ENCODE measurements at regions not wholly inside any gene's neighbourhood (a gene's known extent, or its start where the extent isn't known, plus 50 kb on each side); places are given as distances from the start of the nearest gene placed in this dataset.
"Not testable (repeated sequence)": the region's sequence is repeated elsewhere in the genome, so short reads cannot be mapped to it uniquely, and the experiment has no call there.

- Mint-ChIP-seq H3K27ac (no peak overlapping the region), H3K9me3 (peaks cover 3 to 10% (median 6%) of the 10 kb centered on the region in 3 donors), H3K36me3 (no peaks in the 10 kb centered on the region), H3K4me3 (no peak overlapping the region), H3K4me1 (no peaks in the 10 kb centered on the region), H3K27me3 (no peaks in the 10 kb centered on the region)
- ChIA-PET POLR2A (no interaction called here), CTCF (no interaction called here)
- H3K27ac ChIP-seq (ENCODE audit: low read length): no peak overlapping the region
- H3K27me3 ChIP-seq (replicated peaks in 1 of 2; ENCODE audit: control insufficient read depth in 2 of 2, extremely low read depth in 1 of 2, insufficient read depth in 2 of 2, low read length in 1 of 2): no peaks in the 10 kb centered on the region
- no peak overlapping the region for H3K4me3 ChIP-seq (ENCODE audit: control insufficient read depth in 1 of 2, extremely low read depth in 1 of 2, low read length in 1 of 2)
- DNase-seq (no peak), ATAC-seq (replicated peaks in 1 of 4) (no peak)
- no peaks in the 10 kb centered on the region for H3K9me3 ChIP-seq
- H3K36me3 ChIP-seq (ENCODE audit: control insufficient read depth in 2 of 2, extremely low read depth in 1 of 2, insufficient read depth in 1 of 2, low read length in 1 of 2): no peaks in the 10 kb centered on the region
- no peaks in the 10 kb centered on the region for H3K4me1 ChIP-seq (ENCODE audit: control insufficient read depth in 1 of 2, extremely low read depth in 1 of 2, insufficient read depth in 2 of 2, low read length in 2 of 2)
Observed at GRCh38 chr4:34289962-34290361, 1954.4 kb downstream of the ARAP2 start.

- ATAC-seq (replicated peaks in 1 of 4) (no peak), DNase-seq (no peak)
- POLR2A ChIA-PET: no interaction called here
- Mint-ChIP-seq H3K9me3 (peaks cover 6 to 19% (median 6%) of the 10 kb centered on the region in 3 donors), H3K4me3 (no peak overlapping the region), H3K36me3 (no peaks in the 10 kb centered on the region), H3K27ac (no peak overlapping the region), H3K27me3 (no peaks in the 10 kb centered on the region), H3K4me1 (no peaks in the 10 kb centered on the region)
- Histone ChIP-seq H3K27me3 (replicated peaks in 1 of 2; ENCODE audit: control insufficient read depth in 2 of 2, extremely low read depth in 1 of 2, insufficient read depth in 2 of 2, low read length in 1 of 2) (no peaks in the 10 kb centered on the region), H3K4me1 (ENCODE audit: control insufficient read depth in 1 of 2, extremely low read depth in 1 of 2, insufficient read depth in 2 of 2, low read length in 2 of 2) (no peaks in the 10 kb centered on the region), H3K9me3 (no peaks in the 10 kb centered on the region), H3K27ac (ENCODE audit: low read length) (no peak overlapping the region), H3K4me3 (ENCODE audit: control insufficient read depth in 1 of 2, extremely low read depth in 1 of 2, low read length in 1 of 2) (no peak overlapping the region), H3K36me3 (ENCODE audit: control insufficient read depth in 2 of 2, extremely low read depth in 1 of 2, insufficient read depth in 1 of 2, low read length in 1 of 2) (no peaks in the 10 kb centered on the region)
- CTCF ChIA-PET: no interaction called here
Observed at GRCh38 chr4:34293459-34293858, 1950.9 kb downstream of the ARAP2 start.

- Histone ChIP-seq H3K27me3 (replicated peaks in 1 of 2; ENCODE audit: control insufficient read depth in 2 of 2, extremely low read depth in 1 of 2, insufficient read depth in 2 of 2, low read length in 1 of 2) (no peaks in the 10 kb centered on the region), H3K27ac (ENCODE audit: low read length) (no peak overlapping the region), H3K4me1 (ENCODE audit: control insufficient read depth in 1 of 2, extremely low read depth in 1 of 2, insufficient read depth in 2 of 2, low read length in 2 of 2) (no peaks in the 10 kb centered on the region), H3K36me3 (ENCODE audit: control insufficient read depth in 2 of 2, extremely low read depth in 1 of 2, insufficient read depth in 1 of 2, low read length in 1 of 2) (no peaks in the 10 kb centered on the region), H3K9me3 (peaks cover 2% of the 10 kb centered on the region), H3K4me3 (ENCODE audit: control insufficient read depth in 1 of 2, extremely low read depth in 1 of 2, low read length in 1 of 2) (no peak overlapping the region)
- ATAC-seq (replicated peaks in 1 of 4): no peak
- Mint-ChIP-seq H3K4me3 (no peak overlapping the region), H3K9me3 (peaks cover 8 to 23% (median 18%) of the 10 kb centered on the region in 3 donors), H3K27ac (no peak overlapping the region), H3K4me1 (no peaks in the 10 kb centered on the region), H3K27me3 (no peaks in the 10 kb centered on the region), H3K36me3 (no peaks in the 10 kb centered on the region)
- DNase-seq: no peak
- ChIA-PET POLR2A (no interaction called here), CTCF (interaction anchor here in 1 of 2 donors (0.5 to 0.6 kb wide), 2 partner anchors 8 to 89 kb away, joined by 3 read pairs; no protein-coding TSS in a partner anchor)
Observed at GRCh38 chr4:34309383-34309906, 1934.9 kb downstream of the ARAP2 start.

GRCh38 chr4:34318773-34319172 is 1925.5 kb downstream of the ARAP2 start:
- H3K4me3 ChIP-seq (ENCODE audit: control insufficient read depth in 1 of 2, extremely low read depth in 1 of 2, low read length in 1 of 2): no peak overlapping the region
- no peaks in the 10 kb centered on the region for H3K27me3 Mint-ChIP-seq
- CTCF ChIA-PET: no interaction called here
- H3K4me1 Mint-ChIP-seq: no peaks in the 10 kb centered on the region
- H3K27ac Mint-ChIP-seq: no peak overlapping the region
- ATAC-seq (replicated peaks in 1 of 4): no peak
- no peaks in the 10 kb centered on the region for H3K4me1 ChIP-seq (ENCODE audit: control insufficient read depth in 1 of 2, extremely low read depth in 1 of 2, insufficient read depth in 2 of 2, low read length in 2 of 2)
- no peaks in the 10 kb centered on the region for H3K36me3 ChIP-seq (ENCODE audit: control insufficient read depth in 2 of 2, extremely low read depth in 1 of 2, insufficient read depth in 1 of 2, low read length in 1 of 2)
- no peak overlapping the region for H3K4me3 Mint-ChIP-seq
- DNase-seq: no peak
- no peak overlapping the region for H3K27ac ChIP-seq (ENCODE audit: low read length)
- POLR2A ChIA-PET: no interaction called here
- H3K36me3 Mint-ChIP-seq: no peaks in the 10 kb centered on the region
- H3K9me3 Mint-ChIP-seq: peaks cover 0 to 8% (median 4%) of the 10 kb centered on the region in 3 donors
- H3K27me3 ChIP-seq (replicated peaks in 1 of 2; ENCODE audit: control insufficient read depth in 2 of 2, extremely low read depth in 1 of 2, insufficient read depth in 2 of 2, low read length in 1 of 2): no peaks in the 10 kb centered on the region
- peaks cover 2% of the 10 kb centered on the region for H3K9me3 ChIP-seq

GRCh38 chr4:34323549-34324320 is 1920.6 kb downstream of the ARAP2 start:
- Mint-ChIP-seq H3K27me3 (no peaks in the 10 kb centered on the region), H3K27ac (no peak overlapping the region), H3K36me3 (no peaks in the 10 kb centered on the region), H3K4me3 (no peak overlapping the region), H3K9me3 (peaks cover 5 to 19% (median 6%) of the 10 kb centered on the region in 3 donors), H3K4me1 (no peaks in the 10 kb centered on the region)
- Histone ChIP-seq H3K4me1 (ENCODE audit: control insufficient read depth in 1 of 2, extremely low read depth in 1 of 2, insufficient read depth in 2 of 2, low read length in 2 of 2) (no peaks in the 10 kb centered on the region), H3K9me3 (no peaks in the 10 kb centered on the region), H3K27me3 (replicated peaks in 1 of 2; ENCODE audit: control insufficient read depth in 2 of 2, extremely low read depth in 1 of 2, insufficient read depth in 2 of 2, low read length in 1 of 2) (no peaks in the 10 kb centered on the region), H3K27ac (ENCODE audit: low read length) (no peak overlapping the region), H3K4me3 (ENCODE audit: control insufficient read depth in 1 of 2, extremely low read depth in 1 of 2, low read length in 1 of 2) (no peak overlapping the region), H3K36me3 (ENCODE audit: control insufficient read depth in 2 of 2, extremely low read depth in 1 of 2, insufficient read depth in 1 of 2, low read length in 1 of 2) (no peaks in the 10 kb centered on the region)
- POLR2A ChIA-PET: interaction anchor here in 1 of 2 donors (0.6 kb wide), 1 partner anchor 79 kb away, joined by 4 read pairs; no protein-coding TSS in a partner anchor
- CTCF ChIA-PET: no interaction called here
- no peak for ATAC-seq (replicated peaks in 1 of 4)
- WGBS (ENCODE audit: insufficient coverage): no CpG with 5 or more reads among the region's 1 CpG
- DNase-seq: no peak

- H3K27me3 ChIP-seq (replicated peaks in 1 of 2; ENCODE audit: control insufficient read depth in 2 of 2, extremely low read depth in 1 of 2, insufficient read depth in 2 of 2, low read length in 1 of 2): no peaks in the 10 kb centered on the region
- no peak overlapping the region for H3K27ac ChIP-seq (ENCODE audit: low read length)
- ATAC-seq (replicated peaks in 1 of 4) (no peak), DNase-seq (no peak)
- Mint-ChIP-seq H3K27me3 (no peaks in the 10 kb centered on the region), H3K36me3 (no peaks in the 10 kb centered on the region), H3K4me1 (no peaks in the 10 kb centered on the region), H3K9me3 (peaks cover 10 to 31% (median 16%) of the 10 kb centered on the region in 3 donors), H3K27ac (no peak overlapping the region), H3K4me3 (no peak overlapping the region)
- H3K4me3 ChIP-seq (ENCODE audit: control insufficient read depth in 1 of 2, extremely low read depth in 1 of 2, low read length in 1 of 2): no peak overlapping the region
- no CpG with 5 or more reads among the region's 1 CpG for WGBS (ENCODE audit: insufficient coverage)
- no peaks in the 10 kb centered on the region for H3K36me3 ChIP-seq (ENCODE audit: control insufficient read depth in 2 of 2, extremely low read depth in 1 of 2, insufficient read depth in 1 of 2, low read length in 1 of 2)
- H3K4me1 ChIP-seq (ENCODE audit: control insufficient read depth in 1 of 2, extremely low read depth in 1 of 2, insufficient read depth in 2 of 2, low read length in 2 of 2): no peaks in the 10 kb centered on the region
- CTCF ChIA-PET: no interaction called here
- POLR2A ChIA-PET: no interaction called here
- H3K9me3 ChIP-seq: no peaks in the 10 kb centered on the region
Observed at GRCh38 chr4:34328939-34329338, 1915.4 kb downstream of the ARAP2 start.

- H3K27me3 Mint-ChIP-seq; CTCF ChIA-PET; H3K4me1 ChIP-seq (ENCODE audit: control insufficient read depth in 1 of 2, extremely low read depth in 1 of 2, insufficient read depth in 2 of 2, low read length in 2 of 2); H3K9me3 ChIP-seq; H3K27me3 ChIP-seq (replicated peaks in 1 of 2; ENCODE audit: control insufficient read depth in 2 of 2, extremely low read depth in 1 of 2, insufficient read depth in 2 of 2, low read length in 1 of 2); H3K36me3 ChIP-seq (ENCODE audit: control insufficient read depth in 2 of 2, extremely low read depth in 1 of 2, insufficient read depth in 1 of 2, low read length in 1 of 2); ATAC-seq (replicated peaks in 1 of 4); H3K4me3 ChIP-seq (ENCODE audit: control insufficient read depth in 1 of 2, extremely low read depth in 1 of 2, low read length in 1 of 2); H3K27ac Mint-ChIP-seq; H3K36me3 Mint-ChIP-seq; DNase-seq; POLR2A ChIA-PET; H3K4me1 Mint-ChIP-seq; H3K27ac ChIP-seq (ENCODE audit: low read length); H3K4me3 Mint-ChIP-seq: not testable (repeated sequence)
- WGBS (ENCODE audit: insufficient coverage): 94% methylated on average over 7 of the region's 13 CpGs
- H3K9me3 Mint-ChIP-seq: peaks cover 10 to 25% (median 15%) of the 10 kb centered on the region in 3 donors
Observed at GRCh38 chr4:34335156-34335555, 1909.2 kb downstream of the ARAP2 start.
